GM12878 (cell line): ENCODE measurements at regions not wholly inside any gene's neighbourhood (a gene's known extent, or its start where the extent isn't known, plus 50 kb on each side); places are given as distances from the start of the nearest gene placed in this dataset.
"Not testable (repeated sequence)": the region's sequence is repeated elsewhere in the genome, so short reads cannot be mapped to it uniquely, and the experiment has no call there.

Experiments
- ATAC-seq: fragments of 200-7000 bp; cut with Tn5 transposase; 3 replicates; pipeline ENCODE4 v1.9.1; 2020; ENCODE audit warnings: mild to moderate bottlenecking, moderate library complexity
- BruUV-seq: library from RNA; stranded (reverse); fragments of 400-500 nt; replicated peaks from 2 replicates; lab custom pipeline; 2021; lab: Mats Ljungman, UMichigan
- CTCF ChIA-PET: fragments of 300-600 bp; sonication (Branson Sonifier 250); formaldehyde crosslinking; extraction: SDS; loops from one replicate; lab custom pipeline; 2021; ENCODE audit warnings: inconsistent platforms; lab: Yijun Ruan, JAX
- POLR2A ChIA-PET: fragments of 350-600 bp; formaldehyde crosslinking; extraction: SDS; loops from one replicate; lab custom pipeline; 2021; ENCODE audit warnings: inconsistent platforms; lab: Charles Lee
- RAD21 ChIA-PET: fragments of 300-600 bp; sonication (Branson Sonifier 250); formaldehyde crosslinking; loops from one replicate; lab custom pipeline; 2023; ENCODE audit warnings: antibody characterized with exemption; ENCODE audit not compliant: unreplicated experiment; lab: Charles Lee
- SMC1A ChIA-PET: fragments of 300-600 bp; sonication (Branson Sonifier 250); formaldehyde crosslinking; loops from one replicate; lab custom pipeline; 2023; ENCODE audit not compliant: unreplicated experiment, uncharacterized antibody; lab: Charles Lee
- DNase-seq: peaks from one replicate; pipeline ENCODE4 v3.0.0-alpha.2; 2011; ENCODE audit warnings: low read depth, low spot score
- FAIRE-seq: peaks from 3 replicates; lab custom pipeline; 2011; peaks lifted over from hg19 to GRCh38; lab: Jason Lieb, UNC
- H2AFZ ChIP-seq: 2 replicates; pipeline ENCODE4 v1.6.0; 2011; ENCODE audit warnings: low read depth, low read length, control low read depth; ENCODE audit not compliant: control insufficient read depth
- H3K27ac ChIP-seq: 2 replicates; pipeline ENCODE4 v1.5.1; 2011; ENCODE audit warnings: control low read depth; ENCODE audit not compliant: control insufficient read depth, insufficient read depth
- H3K27me3 ChIP-seq, 2 experiments: replicated peaks in 1 of 2; 2 replicates each; pipeline versions ENCODE4 v1.6.0 to v1.6.1; 2011; ENCODE audit warnings: low read length in 1 of 2; ENCODE audit not compliant: control insufficient read depth in 2 of 2, insufficient read depth in 2 of 2
- H3K36me3 ChIP-seq, 2 experiments: 2 replicates each; pipeline ENCODE4 v1.5.1; 2011; ENCODE audit warnings: low read length in 1 of 2; ENCODE audit not compliant: control insufficient read depth in 2 of 2, insufficient read depth in 2 of 2
- H3K4me1 ChIP-seq: 2 replicates; pipeline ENCODE4 v1.6.1; 2011; ENCODE audit warnings: mild to moderate bottlenecking, low read length, moderate library complexity, mixed read lengths; ENCODE audit not compliant: control insufficient read depth, insufficient read depth
- H3K4me2 ChIP-seq: 2 replicates; pipeline ENCODE4 v1.6.0; 2011; ENCODE audit warnings: control low read depth; ENCODE audit not compliant: control insufficient read depth, insufficient read depth
- H3K4me3 ChIP-seq: fragments of 200-600 bp; sonication (generic); 2 replicates; pipeline ENCODE4 v1.5.1; 2016
- H3K79me2 ChIP-seq: 2 replicates; pipeline ENCODE4 v1.6.0; 2011; ENCODE audit warnings: low read length; ENCODE audit not compliant: control insufficient read depth, insufficient read depth
- H3K9ac ChIP-seq: 2 replicates; pipeline ENCODE4 v1.8.0; 2011; ENCODE audit warnings: low read length, control low read depth, mixed read lengths; ENCODE audit not compliant: control insufficient read depth, insufficient read depth
- H3K9me3 ChIP-seq: replicated peaks from 3 replicates; pipeline ENCODE4 v1.5.1; 2011; ENCODE audit warnings: mild to moderate bottlenecking, low read length; ENCODE audit not compliant: control insufficient read depth, insufficient read depth
- H4K20me1 ChIP-seq: 2 replicates; pipeline ENCODE4 v1.6.0; 2011; ENCODE audit not compliant: control insufficient read depth, insufficient read depth
- BHLHE40 ChIP-seq, 2 experiments: fragments of 450-650 bp in 1 of 2; IDR thresholded peaks; 2 replicates each; pipeline ENCODE4 v1.6.1; 2011 to 2017; ENCODE audit warnings: low read depth in 2 of 2, borderline replicate concordance in 1 of 2, improper control_type of control experiment in 1 of 2, low read length in 1 of 2, mild to moderate bottlenecking in 1 of 2
- ESRRA ChIP-seq: IDR thresholded peaks from 2 replicates; pipeline ENCODE4 v1.6.1; 2012; ENCODE audit warnings: mild to moderate bottlenecking, low read length, improper control_type of control experiment
- GATAD2B ChIP-seq: fragments of 450-650 bp; conservative IDR thresholded peaks from 2 replicates; pipeline ENCODE4 v1.6.1; 2017; ENCODE audit warnings: low read depth, mild to moderate bottlenecking, moderate library complexity
- TARDBP ChIP-seq: IDR thresholded peaks from 2 replicates; pipeline ENCODE4 v1.6.1; 2016; ENCODE audit warnings: borderline replicate concordance
- WGBS: methylation state at CpG from one replicate; pipeline ENCODE4 v1.1.6; 2016; ENCODE audit warnings: low lambda C conversion rate; ENCODE audit not compliant: insufficient replicate concordance, insufficient coverage; ENCODE audit errors: missing lambda C conversion rate; 5-methylcytosine and 5-hydroxymethylcytosine counted together
- in situ Hi-C: fragments of 300-500 bp; cut with MboI; formaldehyde crosslinking; loops from 9 replicates; pipeline ENCODE4 v1.14.3; 2018; ENCODE audit warnings: mixed read lengths
- intact Hi-C: fragments of 100-400 bp; cut with micrococcal nuclease; formaldehyde crosslinking; loops from one replicate; pipeline ENCODE4 v1.14.2; 2022; ENCODE audit not compliant: unreplicated experiment
- TF ChIP-seq, protein P1 (sequence below): fragments of 450-650 bp; IDR thresholded peaks from 2 replicates; pipeline ENCODE4 v1.6.1; 2017; ENCODE audit warnings: mild to moderate bottlenecking, moderate library complexity
- TF ChIP-seq, protein P2 (sequence below): fragments of 450-650 bp; IDR thresholded peaks from 2 replicates; pipeline ENCODE4 v1.6.1; 2018; ENCODE audit warnings: borderline replicate concordance, mild to moderate bottlenecking; ENCODE audit not compliant: partially characterized antibody

DNA sequence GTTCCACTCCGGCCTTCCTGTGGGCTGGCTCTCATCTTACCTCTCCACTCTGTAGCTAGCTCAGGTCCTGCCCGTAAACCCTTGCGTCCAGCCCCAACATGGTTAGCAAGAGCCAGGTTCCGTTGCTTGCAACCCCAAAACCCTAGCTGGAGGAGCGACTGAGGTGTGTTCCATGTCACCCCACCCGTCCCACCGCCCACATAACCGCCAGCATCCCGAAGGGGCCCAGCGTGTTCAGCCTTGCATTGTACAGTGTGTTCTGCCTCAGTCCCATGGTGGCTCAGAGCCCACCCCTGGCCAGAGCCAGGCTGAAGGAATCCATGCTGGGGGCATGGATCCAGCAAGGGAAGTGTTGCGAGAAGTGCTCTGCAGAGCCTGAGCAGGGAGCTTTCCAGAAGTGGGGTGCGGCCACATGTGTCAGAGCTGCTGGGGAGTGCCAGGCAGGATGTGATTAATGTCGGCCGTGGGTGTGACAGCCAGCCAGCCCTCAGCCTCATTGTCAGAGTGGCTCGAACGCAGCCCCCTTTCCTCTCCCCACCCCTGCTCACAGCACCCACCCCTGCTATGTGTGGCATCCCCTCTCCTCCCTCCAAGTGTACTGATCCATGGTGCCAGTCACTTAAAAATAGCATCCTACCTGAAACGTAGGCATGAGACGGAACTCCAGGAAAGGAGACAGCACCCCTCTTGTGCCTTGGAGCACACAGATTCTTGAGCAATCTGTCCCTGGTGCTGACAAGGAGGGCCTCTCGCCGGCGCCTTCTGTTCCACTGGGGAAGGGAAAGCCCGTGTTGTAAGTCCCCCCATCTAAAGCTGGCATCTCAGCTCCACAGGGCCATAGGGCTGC, 158.9 kb downstream of the OR4M2 start:
- ATAC-seq, CTCF ChIA-PET, DNase-seq, H3K9me3 ChIP-seq, H3K27ac ChIP-seq, H3K9ac ChIP-seq, POLR2A ChIA-PET, intact Hi-C loops, H3K27me3 ChIP-seq, RAD21 ChIA-PET, BruUV-seq, H3K4me3 ChIP-seq, H3K79me2 ChIP-seq, SMC1A ChIA-PET, H2AFZ ChIP-seq, H4K20me1 ChIP-seq, H3K36me3 ChIP-seq, H3K4me1 ChIP-seq, H3K4me2 ChIP-seq, FAIRE-seq: not testable (repeated sequence)
- WGBS: 21% methylated on average over 18 of the region's 22 CpGs
- in situ Hi-C loops: loop anchor here (10.0 kb wide), 1 partner anchor 1894 kb away; no protein-coding TSS in a partner anchor

DNA sequence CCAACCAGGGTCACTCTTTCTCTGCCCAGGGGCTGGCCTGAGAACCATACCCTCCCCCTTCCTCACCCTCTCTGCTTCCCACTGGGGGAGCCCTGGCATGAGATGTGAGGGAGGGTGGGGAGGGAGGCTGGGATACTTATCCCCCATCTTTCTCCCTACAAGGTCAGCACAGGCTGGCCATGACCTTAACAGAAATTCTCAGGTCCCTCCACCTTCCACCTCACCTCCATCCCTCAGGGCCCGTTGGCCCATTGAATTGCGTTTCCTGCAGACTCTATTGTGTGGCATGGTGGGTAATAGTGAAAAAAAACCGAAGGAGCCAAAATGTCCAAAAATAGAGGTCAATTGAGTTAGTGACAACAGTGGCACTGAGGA, 159.5 kb downstream of the OR4M2 start:
- Histone ChIP-seq H3K4me3 (no peak overlapping the region), H2AFZ (no peak overlapping the region), H3K27ac (no peak overlapping the region), H3K4me2 (no peak overlapping the region), H3K27me3 (no peaks in the 10 kb centered on the region), H3K4me1 (no peaks in the 10 kb centered on the region), H3K79me2 (no peaks in the 10 kb centered on the region), H3K36me3 (no peaks in the 10 kb centered on the region), H4K20me1 (no peaks in the 10 kb centered on the region), H3K9ac (no peak overlapping the region), H3K9me3 (no peaks in the 10 kb centered on the region)
- DNase-seq: no peak
- no peak for ATAC-seq
- 0% methylated on average over 3 of the region's 3 CpGs for WGBS
- ChIA-PET RAD21 (no interaction called here), POLR2A (no interaction called here), CTCF (interaction anchor here (0.7 kb wide), 1 partner anchor 10 kb away, joined by 3 read pairs; no protein-coding TSS in a partner anchor), SMC1A (no interaction called here)
- BruUV-seq: no TSS peak
- in situ Hi-C loops: loop anchor here (10.0 kb wide), 1 partner anchor 1895 kb away; no protein-coding TSS in a partner anchor
- no peak for FAIRE-seq
- intact Hi-C loops: no loop called here
- TF ChIP-seq, protein P1, sequence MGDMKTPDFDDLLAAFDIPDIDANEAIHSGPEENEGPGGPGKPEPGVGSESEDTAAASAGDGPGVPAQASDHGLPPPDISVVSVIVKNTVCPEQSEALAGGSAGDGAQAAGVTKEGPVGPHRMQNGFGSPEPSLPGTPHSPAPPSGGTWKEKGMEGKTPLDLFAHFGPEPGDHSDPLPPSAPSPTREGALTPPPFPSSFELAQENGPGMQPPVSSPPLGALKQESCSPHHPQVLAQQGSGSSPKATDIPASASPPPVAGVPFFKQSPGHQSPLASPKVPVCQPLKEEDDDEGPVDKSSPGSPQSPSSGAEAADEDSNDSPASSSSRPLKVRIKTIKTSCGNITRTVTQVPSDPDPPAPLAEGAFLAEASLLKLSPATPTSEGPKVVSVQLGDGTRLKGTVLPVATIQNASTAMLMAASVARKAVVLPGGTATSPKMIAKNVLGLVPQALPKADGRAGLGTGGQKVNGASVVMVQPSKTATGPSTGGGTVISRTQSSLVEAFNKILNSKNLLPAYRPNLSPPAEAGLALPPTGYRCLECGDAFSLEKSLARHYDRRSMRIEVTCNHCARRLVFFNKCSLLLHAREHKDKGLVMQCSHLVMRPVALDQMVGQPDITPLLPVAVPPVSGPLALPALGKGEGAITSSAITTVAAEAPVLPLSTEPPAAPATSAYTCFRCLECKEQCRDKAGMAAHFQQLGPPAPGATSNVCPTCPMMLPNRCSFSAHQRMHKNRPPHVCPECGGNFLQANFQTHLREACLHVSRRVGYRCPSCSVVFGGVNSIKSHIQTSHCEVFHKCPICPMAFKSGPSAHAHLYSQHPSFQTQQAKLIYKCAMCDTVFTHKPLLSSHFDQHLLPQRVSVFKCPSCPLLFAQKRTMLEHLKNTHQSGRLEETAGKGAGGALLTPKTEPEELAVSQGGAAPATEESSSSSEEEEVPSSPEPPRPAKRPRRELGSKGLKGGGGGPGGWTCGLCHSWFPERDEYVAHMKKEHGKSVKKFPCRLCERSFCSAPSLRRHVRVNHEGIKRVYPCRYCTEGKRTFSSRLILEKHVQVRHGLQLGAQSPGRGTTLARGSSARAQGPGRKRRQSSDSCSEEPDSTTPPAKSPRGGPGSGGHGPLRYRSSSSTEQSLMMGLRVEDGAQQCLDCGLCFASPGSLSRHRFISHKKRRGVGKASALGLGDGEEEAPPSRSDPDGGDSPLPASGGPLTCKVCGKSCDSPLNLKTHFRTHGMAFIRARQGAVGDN: no peak
- TF ChIP-seq, protein P2, sequence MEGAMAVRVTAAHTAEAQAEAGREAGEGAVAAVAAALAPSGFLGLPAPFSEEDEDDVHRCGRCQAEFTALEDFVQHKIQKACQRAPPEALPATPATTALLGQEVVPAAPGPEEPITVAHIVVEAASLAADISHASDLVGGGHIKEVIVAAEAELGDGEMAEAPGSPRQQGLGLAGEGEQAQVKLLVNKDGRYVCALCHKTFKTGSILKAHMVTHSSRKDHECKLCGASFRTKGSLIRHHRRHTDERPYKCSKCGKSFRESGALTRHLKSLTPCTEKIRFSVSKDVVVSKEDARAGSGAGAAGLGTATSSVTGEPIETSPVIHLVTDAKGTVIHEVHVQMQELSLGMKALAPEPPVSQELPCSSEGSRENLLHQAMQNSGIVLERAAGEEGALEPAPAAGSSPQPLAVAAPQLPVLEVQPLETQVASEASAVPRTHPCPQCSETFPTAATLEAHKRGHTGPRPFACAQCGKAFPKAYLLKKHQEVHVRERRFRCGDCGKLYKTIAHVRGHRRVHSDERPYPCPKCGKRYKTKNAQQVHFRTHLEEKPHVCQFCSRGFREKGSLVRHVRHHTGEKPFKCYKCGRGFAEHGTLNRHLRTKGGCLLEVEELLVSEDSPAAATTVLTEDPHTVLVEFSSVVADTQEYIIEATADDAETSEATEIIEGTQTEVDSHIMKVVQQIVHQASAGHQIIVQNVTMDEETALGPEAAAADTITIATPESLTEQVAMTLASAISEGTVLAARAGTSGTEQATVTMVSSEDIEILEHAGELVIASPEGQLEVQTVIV: no peak
- TF ChIP-seq TARDBP: no peak
- no peak for TF ChIP-seq ESRRA
- TF ChIP-seq BHLHE40 (IDR thresholded peaks at IDR 0.05; ENCODE audit: borderline replicate concordance in 1 of 2, low read depth in 2 of 2, low read length in 1 of 2): no peak
- TF ChIP-seq GATAD2B: no peak
